NCI-H345 treated with DMSO at 0.1 percent for 48 hours (cell line): ENCODE measurements at regions not wholly inside any gene's neighbourhood (a gene's known extent, or its start where the extent isn't known, plus 50 kb on each side); places are given as distances from the start of the nearest gene placed in this dataset.
"Not testable (repeated sequence)": the region's sequence is repeated elsewhere in the genome, so short reads cannot be mapped to it uniquely, and the experiment has no call there.

Experiments
- DNase-seq: peaks from one replicate; lab custom pipeline; 2025; ENCODE audit not compliant: unreplicated experiment; lab: John Stamatoyannopoulos, UW

GRCh38 chr10:8173243-8173865, 118.9 kb downstream of the GATA3 start:
- no peak for DNase-seq

- DNase-seq: no peak
These were observed 119.4 kb downstream of the GATA3 start for GRCh38 chr10:8173866-8174243.

GRCh38 chr10:8174762-8175161, 120.3 kb downstream of the GATA3 start:
- DNase-seq: no peak

- not testable (repeated sequence) for DNase-seq
These were observed 123.0 kb downstream of the GATA3 start for GRCh38 chr10:8177526-8177925.

- not testable (repeated sequence) for DNase-seq
These were observed 125.3 kb downstream of the GATA3 start for GRCh38 chr10:8179773-8180172.

- DNase-seq: no peak
These were observed 126.0 kb downstream of the GATA3 start for GRCh38 chr10:8180360-8181109.

GRCh38 chr10:8181496-8182157, 127.1 kb downstream of the GATA3 start:
- no peak for DNase-seq

GRCh38 chr10:8182806-8183205, 128.3 kb downstream of the GATA3 start:
- no peak for DNase-seq

GRCh38 chr10:8183241-8183704, 128.8 kb downstream of the GATA3 start:
- no peak for DNase-seq

- DNase-seq: no peak
These were observed 132.7 kb downstream of the GATA3 start for GRCh38 chr10:8187171-8187666.

GRCh38 chr10:8189458-8189857, 135.0 kb downstream of the GATA3 start:
- no peak for DNase-seq

GRCh38 chr10:8192301-8192700, 137.8 kb downstream of the GATA3 start:
- DNase-seq: no peak

- no peak for DNase-seq
These were observed 139.1 kb downstream of the GATA3 start for GRCh38 chr10:8193546-8193945.

- DNase-seq: no peak
These were observed 139.6 kb downstream of the GATA3 start for GRCh38 chr10:8194050-8194449.

- no peak for DNase-seq
These were observed 152.4 kb downstream of the GATA3 start for GRCh38 chr10:8206882-8207281.

- no peak for DNase-seq
These were observed 157.1 kb downstream of the GATA3 start for GRCh38 chr10:8211631-8212030.

- no peak for DNase-seq
These were observed 159.2 kb downstream of the GATA3 start for GRCh38 chr10:8213735-8214134.

GRCh38 chr10:8214587-8214986, 160.1 kb downstream of the GATA3 start:
- DNase-seq: no peak

GRCh38 chr10:8216893-8217292, 162.4 kb downstream of the GATA3 start:
- DNase-seq: no peak

GRCh38 chr10:8221451-8221850, 167.0 kb downstream of the GATA3 start:
- no peak for DNase-seq

- DNase-seq: no peak
These were observed 170.1 kb downstream of the GATA3 start for GRCh38 chr10:8224591-8224990.

GRCh38 chr10:8225187-8225586, 170.7 kb downstream of the GATA3 start:
- DNase-seq: no peak
